Left ventricle myocardium inferior (tissue), 1 donor: ENCODE measurements at regions not wholly inside any gene's neighbourhood (a gene's known extent, or its start where the extent isn't known, plus 50 kb on each side); places are given as distances from the start of the nearest gene placed in this dataset.

Experiments used
- DNase-seq: peaks from one replicate; pipeline ENCODE4 v3.0.0-alpha.2; 2020
- H3K27ac ChIP-seq: fragments of 200-600 bp; replicated peaks from 2 replicates; pipeline ENCODE4 v1.8.0; 2021
- H3K27me3 ChIP-seq: fragments of 200-600 bp; 2 replicates; pipeline ENCODE4 v1.8.0; 2021; ENCODE audit warnings: low read depth
- H3K36me3 ChIP-seq: fragments of 200-600 bp; 2 replicates; pipeline ENCODE4 v1.8.0; 2021
- H3K4me1 ChIP-seq: fragments of 200-600 bp; 2 replicates; pipeline ENCODE4 v1.8.0; 2021
- H3K4me3 ChIP-seq: fragments of 200-600 bp; 2 replicates; pipeline ENCODE4 v1.8.0; 2021; ENCODE audit warnings: mild to moderate bottlenecking, moderate library complexity
- H3K9me3 ChIP-seq: fragments of 200-600 bp; replicated peaks from 2 replicates; pipeline ENCODE4 v1.8.0; 2021
- intact Hi-C: fragments of 100-400 bp; cut with micrococcal nuclease; formaldehyde crosslinking; loops from one replicate; pipeline ENCODE4 v1.11.0; 2022
- TF ChIP-seq, protein P1 (sequence below): fragments of 200-600 bp; IDR thresholded peaks from 2 replicates; pipeline ENCODE4 v1.8.0; 2021; ENCODE audit warnings: antibody characterized with exemption, mild to moderate bottlenecking, borderline replicate concordance
- donor health status: DM: no; HTN: yes; CAD: no; lungs with severe emphysema.

DNA sequence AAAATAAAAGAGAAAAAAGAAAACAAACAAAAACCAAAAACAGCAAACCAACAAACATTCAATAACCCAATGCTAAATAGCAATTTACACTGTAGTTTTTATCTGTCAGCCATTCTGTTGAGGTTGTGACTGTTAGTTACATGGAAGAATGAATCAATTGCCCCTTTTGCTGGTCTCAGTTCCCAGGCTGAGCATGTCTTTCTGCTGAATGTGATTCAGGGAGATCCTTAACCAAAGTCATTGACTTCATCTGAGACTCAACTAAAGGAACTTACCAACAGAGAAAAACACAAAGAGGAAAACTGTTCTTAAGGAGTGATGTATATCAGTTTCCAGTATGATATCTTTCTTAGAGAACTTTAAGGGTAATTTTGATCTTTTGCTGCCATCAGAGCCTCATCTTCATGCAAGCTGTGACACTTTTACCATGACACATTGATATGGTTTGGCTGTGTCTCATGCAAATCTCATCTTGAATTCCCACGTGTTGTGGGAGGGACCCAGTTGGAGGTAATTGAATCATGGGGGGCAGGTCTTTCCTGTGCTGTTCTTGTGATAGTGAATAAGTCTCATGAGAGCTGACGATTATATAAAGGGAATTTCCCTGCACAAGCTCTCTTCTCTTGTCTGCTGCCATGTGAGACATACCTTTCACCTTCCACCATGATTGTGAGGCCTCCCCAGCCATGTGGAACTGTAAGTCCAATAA, 469.8 kb downstream of the KIF20B start:
- Histone ChIP-seq H3K36me3 (no peaks in the 10 kb centered on the region), H3K27me3 (no peaks in the 10 kb centered on the region), H3K4me3 (no peak overlapping the region), H3K4me1 (no peaks in the 10 kb centered on the region), H3K9me3 (peaks cover 18% of the 10 kb centered on the region), H3K27ac (no peak overlapping the region)
- TF ChIP-seq, protein P1, sequence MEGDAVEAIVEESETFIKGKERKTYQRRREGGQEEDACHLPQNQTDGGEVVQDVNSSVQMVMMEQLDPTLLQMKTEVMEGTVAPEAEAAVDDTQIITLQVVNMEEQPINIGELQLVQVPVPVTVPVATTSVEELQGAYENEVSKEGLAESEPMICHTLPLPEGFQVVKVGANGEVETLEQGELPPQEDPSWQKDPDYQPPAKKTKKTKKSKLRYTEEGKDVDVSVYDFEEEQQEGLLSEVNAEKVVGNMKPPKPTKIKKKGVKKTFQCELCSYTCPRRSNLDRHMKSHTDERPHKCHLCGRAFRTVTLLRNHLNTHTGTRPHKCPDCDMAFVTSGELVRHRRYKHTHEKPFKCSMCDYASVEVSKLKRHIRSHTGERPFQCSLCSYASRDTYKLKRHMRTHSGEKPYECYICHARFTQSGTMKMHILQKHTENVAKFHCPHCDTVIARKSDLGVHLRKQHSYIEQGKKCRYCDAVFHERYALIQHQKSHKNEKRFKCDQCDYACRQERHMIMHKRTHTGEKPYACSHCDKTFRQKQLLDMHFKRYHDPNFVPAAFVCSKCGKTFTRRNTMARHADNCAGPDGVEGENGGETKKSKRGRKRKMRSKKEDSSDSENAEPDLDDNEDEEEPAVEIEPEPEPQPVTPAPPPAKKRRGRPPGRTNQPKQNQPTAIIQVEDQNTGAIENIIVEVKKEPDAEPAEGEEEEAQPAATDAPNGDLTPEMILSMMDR: no peak
- DNase-seq: no peak
- intact Hi-C loops: no loop called here

GRCh38 chr10:90174531-90174930, 473.1 kb downstream of the KIF20B start:
- Histone ChIP-seq H3K36me3 (no peaks in the 10 kb centered on the region), H3K9me3 (no peaks in the 10 kb centered on the region), H3K27ac (no peak overlapping the region), H3K4me1 (no peaks in the 10 kb centered on the region), H3K4me3 (no peak overlapping the region), H3K27me3 (no peaks in the 10 kb centered on the region)
- TF ChIP-seq, protein P1: no peak
- intact Hi-C loops: no loop called here
- no peak for DNase-seq

- H3K36me3 ChIP-seq: no peaks in the 10 kb centered on the region
- TF ChIP-seq, protein P1: no peak
- DNase-seq: peak; percentile 54
- no peak overlapping the region for H3K4me3 ChIP-seq
- H3K27ac ChIP-seq: peak overlapping the region; percentile 17
- H3K27me3 ChIP-seq: no peaks in the 10 kb centered on the region
- no peaks in the 10 kb centered on the region for H3K9me3 ChIP-seq
- intact Hi-C loops: no loop called here
- H3K4me1 ChIP-seq: no peaks in the 10 kb centered on the region
Observed at GRCh38 chr10:90175161-90175681, 473.8 kb downstream of the KIF20B start.

DNA sequence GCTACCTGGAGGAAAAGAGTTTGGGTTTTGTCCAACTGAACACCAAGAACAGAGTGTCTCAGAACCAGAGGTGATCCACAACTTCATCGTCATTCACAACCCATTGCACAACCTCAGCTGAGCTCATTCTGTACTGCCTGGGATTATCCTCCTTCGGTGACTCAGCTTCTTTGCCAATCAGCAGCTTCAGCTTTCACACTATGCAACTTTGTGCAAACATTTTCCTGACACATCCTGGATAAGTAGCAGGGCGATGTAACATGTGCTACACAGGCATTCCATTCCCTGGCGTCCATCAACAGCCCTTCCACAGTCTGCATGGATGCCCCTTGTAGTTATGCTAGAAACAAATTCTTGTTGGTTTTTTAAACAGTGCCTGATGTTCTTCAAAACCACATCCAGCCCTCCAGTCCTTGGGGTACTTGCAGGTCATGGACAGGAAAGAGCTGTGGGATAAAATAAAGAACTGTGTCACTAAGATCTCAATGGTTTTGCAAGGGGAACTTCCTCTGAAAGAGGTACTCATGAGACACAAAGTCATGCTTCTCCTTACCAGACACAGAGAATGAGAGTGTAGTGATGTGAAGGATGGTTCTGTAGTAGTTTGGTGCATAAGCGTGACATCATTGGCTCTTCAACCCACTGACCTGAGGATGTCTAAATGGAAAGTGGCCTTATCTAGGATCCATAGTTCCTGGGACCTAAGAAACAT, 478.5 kb downstream of the KIF20B start:
- TF ChIP-seq, protein P1: no peak
- H3K27me3 ChIP-seq: no peaks in the 10 kb centered on the region
- H3K9me3 ChIP-seq: no peaks in the 10 kb centered on the region
- H3K4me3 ChIP-seq: no peak overlapping the region
- no peak for DNase-seq
- no peaks in the 10 kb centered on the region for H3K36me3 ChIP-seq
- H3K27ac ChIP-seq: no peak overlapping the region
- no peaks in the 10 kb centered on the region for H3K4me1 ChIP-seq
- intact Hi-C loops: no loop called here

GRCh38 chr10:90180886-90181691, 479.7 kb downstream of the KIF20B start:
- H3K9me3 ChIP-seq: no peaks in the 10 kb centered on the region
- H3K4me3 ChIP-seq: no peak overlapping the region
- intact Hi-C loops: no loop called here
- TF ChIP-seq, protein P1: no peak
- H3K4me1 ChIP-seq: no peaks in the 10 kb centered on the region
- no peaks in the 10 kb centered on the region for H3K27me3 ChIP-seq
- no peaks in the 10 kb centered on the region for H3K36me3 ChIP-seq
- H3K27ac ChIP-seq: no peak overlapping the region
- DNase-seq: no peak
